ENCODE measurements at regions not wholly inside any gene's neighbourhood (a gene's known extent, or its start where the extent isn't known, plus 50 kb on each side); places are given as distances from the start of the nearest gene placed in this dataset.

DNA sequence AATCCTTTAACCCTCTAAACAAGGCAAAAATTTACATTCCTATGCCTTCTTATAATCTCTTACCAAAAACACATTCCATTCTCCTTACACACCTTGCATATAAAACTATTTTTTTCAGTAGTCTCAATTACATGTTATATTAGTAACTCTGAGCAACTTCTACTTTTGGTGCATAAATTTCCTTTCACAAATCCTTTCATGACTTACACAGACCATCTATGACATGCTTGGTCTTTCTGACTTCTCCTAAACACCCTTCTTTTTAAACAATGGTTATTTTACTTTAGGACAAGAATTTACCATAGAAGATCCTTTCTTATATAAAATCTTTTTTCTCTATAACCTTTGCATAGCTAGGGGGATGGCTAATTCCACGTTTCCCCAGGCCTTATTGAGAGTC is 208.0 kb upstream of the ARRDC3 start:
- TF ChIP-seq ZFX (IDR thresholded peaks at IDR 0.05; ENCODE audit: borderline replicate concordance): no peak
- TF ChIP-seq, protein P1, sequence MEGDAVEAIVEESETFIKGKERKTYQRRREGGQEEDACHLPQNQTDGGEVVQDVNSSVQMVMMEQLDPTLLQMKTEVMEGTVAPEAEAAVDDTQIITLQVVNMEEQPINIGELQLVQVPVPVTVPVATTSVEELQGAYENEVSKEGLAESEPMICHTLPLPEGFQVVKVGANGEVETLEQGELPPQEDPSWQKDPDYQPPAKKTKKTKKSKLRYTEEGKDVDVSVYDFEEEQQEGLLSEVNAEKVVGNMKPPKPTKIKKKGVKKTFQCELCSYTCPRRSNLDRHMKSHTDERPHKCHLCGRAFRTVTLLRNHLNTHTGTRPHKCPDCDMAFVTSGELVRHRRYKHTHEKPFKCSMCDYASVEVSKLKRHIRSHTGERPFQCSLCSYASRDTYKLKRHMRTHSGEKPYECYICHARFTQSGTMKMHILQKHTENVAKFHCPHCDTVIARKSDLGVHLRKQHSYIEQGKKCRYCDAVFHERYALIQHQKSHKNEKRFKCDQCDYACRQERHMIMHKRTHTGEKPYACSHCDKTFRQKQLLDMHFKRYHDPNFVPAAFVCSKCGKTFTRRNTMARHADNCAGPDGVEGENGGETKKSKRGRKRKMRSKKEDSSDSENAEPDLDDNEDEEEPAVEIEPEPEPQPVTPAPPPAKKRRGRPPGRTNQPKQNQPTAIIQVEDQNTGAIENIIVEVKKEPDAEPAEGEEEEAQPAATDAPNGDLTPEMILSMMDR (IDR thresholded peaks at IDR 0.05): no peak
